Spleen (tissue), 11 donors: ENCODE measurements at regions not wholly inside any gene's neighbourhood (a gene's known extent, or its start where the extent isn't known, plus 50 kb on each side); places are given as distances from the start of the nearest gene placed in this dataset.

ENCODE experiments used
- DNase-seq: peaks from one replicate; pipeline ENCODE4 v3.0.0-alpha.2; 2020
- H3K27ac ChIP-seq, 8 donors: fragments of 200-600 bp; sonication (generic) in 7 of 8; 1 replicate in 4 of 8; 2 replicates in 4 of 8; pipeline versions ENCODE4 v1.5.0 to v1.8.0; 2016 to 2021; ENCODE audit warnings: inconsistent platforms in 4 of 8, mild to moderate bottlenecking in 4 of 8, moderate library complexity in 1 of 8
- H3K27me3 ChIP-seq, 7 donors: fragments of 200-600 bp; sonication (generic) in 6 of 7; replicated peaks in 1 of 7; 1 replicate in 4 of 7; 2 replicates in 3 of 7; pipeline versions ENCODE4 v1.5.0 to v1.8.0; 2016 to 2021; ENCODE audit warnings: inconsistent platforms in 3 of 7, mild to moderate bottlenecking in 1 of 7
- H3K36me3 ChIP-seq, 6 donors: fragments of 200-600 bp; sonication (generic) in 5 of 6; 1 replicate in 4 of 6; 2 replicates in 2 of 6; pipeline versions ENCODE4 v1.5.0 to v1.8.0; 2016 to 2021; ENCODE audit warnings: inconsistent platforms in 2 of 6
- H3K4me1 ChIP-seq, 6 donors: fragments of 200-600 bp; sonication (generic) in 5 of 6; 1 replicate in 3 of 6; 2 replicates in 3 of 6; pipeline versions ENCODE4 v1.5.0 to v1.8.0; 2016 to 2021; ENCODE audit warnings: inconsistent platforms in 3 of 6
- H3K4me3 ChIP-seq, 8 donors: fragments of 200-600 bp; sonication (generic) in 7 of 8; 1 replicate in 4 of 8; 2 replicates in 4 of 8; pipeline versions ENCODE4 v1.5.0 to v1.8.0; 2016 to 2021; ENCODE audit warnings: inconsistent platforms in 4 of 8, mild to moderate bottlenecking in 4 of 8, moderate library complexity in 2 of 8
- H3K9me3 ChIP-seq, 8 donors: fragments of 200-600 bp; sonication (generic) in 7 of 8; 1 replicate in 4 of 8; 2 replicates in 4 of 8; pipeline versions ENCODE4 v1.5.0 to v1.8.0; 2016 to 2021; ENCODE audit warnings: inconsistent platforms in 4 of 8
- CTCF ChIP-seq, 11 experiments: fragments of 200-600 bp in 7 of 11; fragments of 450-650 bp in 4 of 11; sonication (generic) in 4 of 11; IDR thresholded peaks in 8 of 11; conservative IDR thresholded peaks in 3 of 11; 1 replicate in 7 of 11; 2 replicates in 4 of 11; pipeline versions ENCODE4 v1.4.0 to v1.8.0; 2016 to 2021; ENCODE audit warnings: antibody characterized with exemption in 11 of 11, inconsistent platforms in 4 of 11, mild to moderate bottlenecking in 1 of 11
- POLR2A ChIP-seq, 3 donors: fragments of 450-650 bp; IDR thresholded peaks; one replicate each; pipeline ENCODE4 v1.5.1; 2017; ENCODE audit warnings: antibody characterized with exemption in 3 of 3, mild to moderate bottlenecking in 1 of 3
- POLR2AphosphoS5 ChIP-seq, 3 donors: sonication (generic); formaldehyde crosslinking; IDR thresholded peaks; one replicate each; pipeline ENCODE4 v1.5.1; 2017; ENCODE audit warnings: antibody characterized with exemption in 3 of 3
- WGBS, 5 donors: extraction: QIAGEN DNeasy Blood & Tissue Kit in 3 of 5; methylation state at CpG; one replicate each; pipeline versions ENCODE4 v1.1.5 to v1.1.7; 2013 to 2018; 5-methylcytosine and 5-hydroxymethylcytosine counted together
- intact Hi-C: fragments of 100-400 bp; cut with DNase I; formaldehyde crosslinking; loops from one replicate; pipeline ENCODE4 v1.15.0; 2023; ENCODE audit warnings: low total_unique reads
- donor health status: healthy with polysubstance abuse.
- donor health status: DM: no; HTN: no; CAD: no; lungs with moderate emphysema.
- donor health status: DM: no; HTN: no; CAD: no.
- donor health status: Bipolar disorder and iron deficiency.
- donor health status: healthy.
- donor health status: DM: no; HTN: no; CAD: no.
- donor health status: DM: yes; HTN: yes; CAD: no.

- no peak overlapping the region for H3K4me3 ChIP-seq
- intact Hi-C loops = no loop called here
- no peaks in the 10 kb centered on the region for H3K36me3 ChIP-seq
- DNase-seq = no peak
- 92 to 100% (median 93%) methylated on average over 2 of the region's 2 CpGs for WGBS, 5 donors
- no peaks in the 10 kb centered on the region for H3K27me3 ChIP-seq
- no peak for TF ChIP-seq CTCF (IDR thresholded peaks at IDR 0.05 in 8 of 11, conservative IDR thresholded peaks at IDR 0.05 in 3 of 11)
- TF ChIP-seq POLR2A (IDR thresholded peaks at IDR 0.05) = no peak
- TF ChIP-seq POLR2AphosphoS5 (IDR thresholded peaks at IDR 0.05) = no peak
- H3K27ac ChIP-seq = no peak overlapping the region
- H3K4me1 ChIP-seq = no peaks in the 10 kb centered on the region
- no peaks in the 10 kb centered on the region for H3K9me3 ChIP-seq
These were observed 674.6 kb upstream of the NR3C2 start for GRCh38 chr4:149116806-149117205.

- H3K4me1 ChIP-seq = no peaks in the 10 kb centered on the region
- no peaks in the 10 kb centered on the region for H3K9me3 ChIP-seq
- H3K36me3 ChIP-seq = no peaks in the 10 kb centered on the region
- no peaks in the 10 kb centered on the region for H3K27me3 ChIP-seq
- TF ChIP-seq CTCF (IDR thresholded peaks at IDR 0.05 in 8 of 11, conservative IDR thresholded peaks at IDR 0.05 in 3 of 11) (no peak), POLR2A (IDR thresholded peaks at IDR 0.05) (no peak), POLR2AphosphoS5 (IDR thresholded peaks at IDR 0.05) (no peak)
- WGBS, 5 donors = 86 to 96% (median 95%) methylated on average over 1 of the region's 1 CpG
- H3K4me3 ChIP-seq = no peak overlapping the region
- no peak overlapping the region for H3K27ac ChIP-seq
- no peak for DNase-seq
- intact Hi-C loops = no loop called here
These were observed 671.7 kb upstream of the NR3C2 start for GRCh38 chr4:149113804-149114430.

- no peaks in the 10 kb centered on the region for H3K9me3 ChIP-seq
- intact Hi-C loops = no loop called here
These were observed 669.9 kb upstream of the NR3C2 start for GRCh38 chr4:149112109-149112508.

GRCh38 chr4:149110481-149110880 is 668.3 kb upstream of the NR3C2 start:
- H3K4me3 ChIP-seq = no peak overlapping the region
- TF ChIP-seq POLR2A (IDR thresholded peaks at IDR 0.05) = no peak
- TF ChIP-seq CTCF (IDR thresholded peaks at IDR 0.05 in 8 of 11, conservative IDR thresholded peaks at IDR 0.05 in 3 of 11) = no peak
- TF ChIP-seq POLR2AphosphoS5 (IDR thresholded peaks at IDR 0.05) = no peak
- no peaks in the 10 kb centered on the region for H3K4me1 ChIP-seq
- no peaks in the 10 kb centered on the region for H3K9me3 ChIP-seq
- H3K27ac ChIP-seq = no peak overlapping the region
- no peaks in the 10 kb centered on the region for H3K36me3 ChIP-seq
- 75 to 85% (median 79%) methylated on average over 3 of the region's 3 CpGs for WGBS, 5 donors
- no peaks in the 10 kb centered on the region for H3K27me3 ChIP-seq
- intact Hi-C loops = no loop called here
- no peak for DNase-seq

More at GRCh38 chr4:149112109-149112508, 669.9 kb upstream of the NR3C2 start:
- Histone ChIP-seq H3K27me3 (no peaks in the 10 kb centered on the region), H3K4me1 (no peaks in the 10 kb centered on the region), H3K4me3 (no peak overlapping the region), H3K36me3 (no peaks in the 10 kb centered on the region), H3K27ac (no peak overlapping the region)
- TF ChIP-seq POLR2AphosphoS5 (IDR thresholded peaks at IDR 0.05) = no peak
- TF ChIP-seq POLR2A (IDR thresholded peaks at IDR 0.05) = no peak
- no peak for TF ChIP-seq CTCF (IDR thresholded peaks at IDR 0.05 in 8 of 11, conservative IDR thresholded peaks at IDR 0.05 in 3 of 11)
- 71 to 82% (median 74%) methylated on average over 3 of the region's 3 CpGs for WGBS, 5 donors
- no peak for DNase-seq
